IMR-90 (cell line): ENCODE measurements at regions not wholly inside any gene's neighbourhood (a gene's known extent, or its start where the extent isn't known, plus 50 kb on each side); places are given as distances from the start of the nearest gene placed in this dataset.

ENCODE experiments used
- ATAC-seq: fragments of 200-7000 bp; cut with Tn5 transposase; 2 replicates; pipeline ENCODE4 v1.9.1; 2020; ENCODE audit warnings: low read depth, mild to moderate bottlenecking, moderate library complexity
- BruUV-seq: library from RNA; stranded (reverse); fragments of 400-500 nt; replicated peaks from 2 replicates; lab custom pipeline; 2021; lab: Mats Ljungman, UMichigan
- CTCF ChIA-PET: fragments of 300-600 bp; formaldehyde crosslinking; extraction: SDS; loops from one replicate; lab custom pipeline; 2021; ENCODE audit warnings: antibody characterized with exemption; lab: Yijun Ruan, JAX
- POLR2A ChIA-PET: fragments of 300-600 bp; sonication (Branson Sonifier 250); formaldehyde crosslinking; loops from one replicate; lab custom pipeline; 2022; ENCODE audit warnings: antibody characterized with exemption; ENCODE audit not compliant: unreplicated experiment; lab: Charles Lee
- DNase-seq: peaks from one replicate; pipeline ENCODE4 v3.0.0; 2013
- H2AFZ ChIP-seq: replicated peaks from 2 replicates; pipeline ENCODE3; 2013; ENCODE audit warnings: low read length, mild to moderate bottlenecking; ENCODE audit not compliant: poor library complexity
- H2AK5ac ChIP-seq: 2 replicates; pipeline ENCODE4 v1.6.1; 2013; ENCODE audit warnings: low read depth, low read length, inconsistent platforms
- H2AK9ac ChIP-seq: replicated peaks from 2 replicates; pipeline ENCODE3; 2013; ENCODE audit warnings: mild to moderate bottlenecking, low read depth, low read length, moderate library complexity; ENCODE audit not compliant: poor library complexity
- H2BK120ac ChIP-seq: 2 replicates; pipeline ENCODE4 v1.6.1; 2013; ENCODE audit warnings: low read depth, low read length, inconsistent platforms
- H2BK15ac ChIP-seq: 3 replicates; pipeline ENCODE4 v1.6.1; 2013; ENCODE audit warnings: low read depth, low read length, inconsistent platforms
- H2BK20ac ChIP-seq: 2 replicates; pipeline ENCODE4 v1.6.1; 2013; ENCODE audit warnings: low read depth, mild to moderate bottlenecking, inconsistent platforms, low read length, moderate library complexity
- H2BK5ac ChIP-seq: 2 replicates; pipeline ENCODE4 v1.6.1; 2013; ENCODE audit warnings: mild to moderate bottlenecking, low read depth, low read length, inconsistent platforms; ENCODE audit not compliant: poor library complexity, severe bottlenecking
- H3K14ac ChIP-seq: replicated peaks from 2 replicates; pipeline ENCODE4 v1.6.1; 2013; ENCODE audit warnings: low read depth, low read length, inconsistent platforms
- H3K18ac ChIP-seq: 2 replicates; pipeline ENCODE4 v1.6.1; 2013; ENCODE audit warnings: low read depth, low read length, control low read depth
- H3K23ac ChIP-seq: 2 replicates; pipeline ENCODE4 v1.6.1; 2013; ENCODE audit warnings: low read depth, low read length, inconsistent platforms
- H3K27ac ChIP-seq: 2 replicates; pipeline ENCODE4 v1.5.1; 2013; ENCODE audit warnings: mild to moderate bottlenecking, control low read depth, low read length; ENCODE audit not compliant: insufficient read depth
- H3K27me3 ChIP-seq: 2 replicates; pipeline ENCODE4 v1.6.1; 2013; ENCODE audit warnings: low read length; ENCODE audit not compliant: control insufficient read depth, insufficient read depth
- H3K36me3 ChIP-seq: 2 replicates; pipeline ENCODE4 v1.6.1; 2013; ENCODE audit warnings: low read length, mixed read lengths; ENCODE audit not compliant: control insufficient read depth, insufficient read depth
- H3K4ac ChIP-seq: 2 replicates; pipeline ENCODE4 v1.6.1; 2013; ENCODE audit warnings: low read depth, low read length, inconsistent platforms
- H3K4me1 ChIP-seq: 2 replicates; pipeline ENCODE4 v1.6.1; 2013; ENCODE audit warnings: low read length, mixed read lengths; ENCODE audit not compliant: control insufficient read depth, insufficient read depth
- H3K4me2 ChIP-seq: 2 replicates; pipeline ENCODE4 v1.6.1; 2013; ENCODE audit warnings: low read depth, mild to moderate bottlenecking, control low read depth, low read length, moderate library complexity
- H3K4me3 ChIP-seq: 2 replicates; pipeline ENCODE4 v1.5.1; 2013; ENCODE audit warnings: low read depth, mild to moderate bottlenecking, control low read depth, low read length, moderate library complexity; ENCODE audit not compliant: insufficient read depth
- H3K56ac ChIP-seq: 2 replicates; pipeline ENCODE4 v1.6.1; 2013; ENCODE audit warnings: low read length, inconsistent platforms; ENCODE audit not compliant: insufficient read depth; ENCODE audit errors: extremely low read depth
- H3K79me1 ChIP-seq, 2 experiments: 2 replicates each; pipeline ENCODE4 v1.6.1; 2013; ENCODE audit warnings: low read length in 2 of 2, inconsistent platforms in 1 of 2, low read depth in 1 of 2
- H3K9ac ChIP-seq: 2 replicates; pipeline ENCODE4 v1.6.1; 2013; ENCODE audit warnings: low read depth, low read length, control low read depth
- H3K9me1 ChIP-seq: 2 replicates; pipeline ENCODE4 v1.6.1; 2013; ENCODE audit warnings: low read length, inconsistent platforms; ENCODE audit not compliant: insufficient read depth
- H3K9me3 ChIP-seq: 2 replicates; pipeline ENCODE4 v1.6.1; 2013; ENCODE audit warnings: low read length; ENCODE audit not compliant: control insufficient read depth, insufficient read depth
- H4K20me1 ChIP-seq: 2 replicates; pipeline ENCODE4 v1.6.1; 2013; ENCODE audit warnings: low read length, inconsistent platforms; ENCODE audit not compliant: insufficient read depth
- H4K5ac ChIP-seq: 2 replicates; pipeline ENCODE4 v1.6.1; 2013; ENCODE audit warnings: mild to moderate bottlenecking, low read depth, low read length, control low read depth
- H4K8ac ChIP-seq, 2 experiments: 2 replicates each; pipeline ENCODE4 v1.6.1; 2013; ENCODE audit warnings: low read depth in 2 of 2, low read length in 2 of 2, control low read depth in 1 of 2, inconsistent platforms in 1 of 2
- H4K91ac ChIP-seq: 2 replicates; pipeline ENCODE4 v1.6.1; 2013; ENCODE audit warnings: low read depth, low read length, inconsistent platforms; ENCODE audit not compliant: insufficient read depth
- FOS ChIP-seq: fragments of 150-350 bp; IDR thresholded peaks from 2 replicates; pipeline ENCODE4 v1.6.1; 2016; ENCODE audit warnings: low read depth, low read length
- MAFK ChIP-seq: IDR thresholded peaks from 2 replicates; pipeline ENCODE4 v1.6.1; 2012; ENCODE audit warnings: low read depth, low read length, improper control_type of control experiment
- RAD21 ChIP-seq: IDR thresholded peaks from 2 replicates; pipeline ENCODE4 v1.6.1; 2012; ENCODE audit warnings: low read length, improper control_type of control experiment
- WGBS, 2 experiments: methylation state at CpG; one replicate each; pipeline versions ENCODE4 v1.1.5 to v1.1.7; 2013; ENCODE audit warnings: missing lambda C conversion rate in 2 of 2; ENCODE audit not compliant: insufficient read length in 1 of 2; ENCODE audit errors: extremely low coverage in 2 of 2; 5-methylcytosine and 5-hydroxymethylcytosine counted together
- dilution Hi-C: fragments of 300-500 bp; cut with HindIII; formaldehyde crosslinking; loops from one replicate; pipeline ENCODE4 v1.14.3; 2018; ENCODE audit warnings: low sequenced_read_pairs; ENCODE audit not compliant: unreplicated experiment
- in situ Hi-C: fragments of 300-500 bp; cut with MboI; formaldehyde crosslinking; loops from 3 replicates; pipeline ENCODE4 v1.14.3; 2019; ENCODE audit warnings: low sequenced_read_pairs, inconsistent platforms, mixed read lengths
- intact Hi-C: fragments of 100-400 bp; cut with micrococcal nuclease; formaldehyde crosslinking; loops from 2 replicates; pipeline ENCODE4 v1.10.0; 2022

DNA sequence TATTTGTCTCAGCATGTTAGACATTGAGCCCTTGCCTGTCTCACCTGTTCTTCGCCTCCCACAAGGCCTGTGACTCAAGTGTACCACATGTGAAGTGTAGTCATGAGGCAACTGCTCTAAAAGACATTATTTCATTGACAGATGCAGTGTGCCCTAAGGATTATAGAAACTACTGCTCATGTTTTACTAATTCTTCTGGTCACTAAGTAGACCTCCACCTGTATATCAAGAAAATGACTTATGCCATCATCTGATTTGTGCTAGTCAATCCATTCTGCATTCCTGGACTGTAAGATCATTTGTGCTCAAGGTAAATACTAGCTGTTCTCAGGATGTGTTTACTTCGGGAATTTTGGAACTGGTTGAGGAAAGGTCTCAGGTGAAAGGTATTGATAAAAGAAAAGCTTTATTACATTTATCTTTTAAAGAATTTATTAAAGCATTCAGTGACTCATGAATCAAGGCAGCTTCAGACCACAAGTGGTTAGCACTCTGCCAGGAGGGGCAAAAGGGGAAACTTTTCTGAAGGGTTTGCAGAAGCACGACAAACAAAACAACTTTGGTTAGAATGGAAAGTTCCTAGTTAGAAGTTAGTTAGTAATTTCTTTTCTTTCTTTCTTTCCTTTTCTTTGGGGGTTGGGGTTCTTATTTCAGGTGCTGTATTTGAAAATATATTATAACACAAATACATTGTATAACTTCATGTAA lies 465.3 kb upstream of the CBLB start:
- no CpG with 5 or more reads among the region's 3 CpGs for WGBS, 2 experiments
- Histone ChIP-seq H2AK9ac (no peak overlapping the region), H2AFZ (no peak overlapping the region), H2BK5ac (no peak overlapping the region), H2BK120ac (no peak overlapping the region), H3K56ac (no peak overlapping the region), H2AK5ac (no peak overlapping the region), H3K4ac (peak overlapping the region; percentile 40; the same call in 1 of the 2 replicates), H3K4me3 (no peak overlapping the region), H2BK15ac (no peak overlapping the region), H3K9me1 (no peaks in the 10 kb centered on the region), H3K36me3 (no peaks in the 10 kb centered on the region), H3K27ac (no peak overlapping the region), H4K5ac (no peak overlapping the region), H3K9ac (no peak overlapping the region), H3K18ac (no peak overlapping the region), H4K91ac (no peak overlapping the region), H3K9me3 (no peaks in the 10 kb centered on the region), H3K27me3 (no peaks in the 10 kb centered on the region), H3K4me2 (no peak overlapping the region), H4K8ac (no peak overlapping the region), H3K23ac (no peak overlapping the region), H3K79me1 (no peaks in the 10 kb centered on the region), H2BK20ac (no peak overlapping the region), H3K4me1 (peaks cover 3% of the 10 kb centered on the region), H3K14ac (no peak overlapping the region), H4K20me1 (no peaks in the 10 kb centered on the region)
- intact Hi-C loops, result no loop called here
- dilution Hi-C loops, result no loop called here
- DNase-seq (peak; percentile 75), ATAC-seq (0 out of 2 replicates have a peak, but pooled peaks have one; percentile 35)
- CTCF ChIA-PET, result no interaction called here
- TF ChIP-seq FOS (peak; percentile 25; the same call in 1 of the 2 replicates), RAD21 (no peak), MAFK (no peak)
- POLR2A ChIA-PET, result no interaction called here
- BruUV-seq, result no TSS peak
- in situ Hi-C loops, result no loop called here
